Endothelial cell of umbilical vein (primary cell): ENCODE measurements at regions not wholly inside any gene's neighbourhood (a gene's known extent, or its start where the extent isn't known, plus 50 kb on each side); places are given as distances from the start of the nearest gene placed in this dataset.

ENCODE experiments used
- BruUV-seq: library from RNA; stranded (reverse); fragments of 400-500 nt; replicated peaks from 2 replicates; lab custom pipeline; 2021; lab: Mats Ljungman, UMichigan
- CTCF ChIA-PET: fragments of 300-600, 350-600 bp; sonication (Branson Sonifier 250); formaldehyde crosslinking; loops from one replicate; lab custom pipeline; 2021; ENCODE audit warnings: antibody characterized with exemption, inconsistent platforms; lab: Charles Lee
- POLR2A ChIA-PET: fragments of 300-600, 350-600 bp; sonication (Branson Sonifier 250); formaldehyde crosslinking; loops from one replicate; lab custom pipeline; 2021; ENCODE audit warnings: antibody characterized with exemption, inconsistent platforms; lab: Charles Lee
- DNase-seq: peaks from one replicate; pipeline ENCODE4 v3.0.0-alpha.2; 2011; ENCODE audit warnings: low read depth, low spot score
- FAIRE-seq: peaks from 2 replicates; lab custom pipeline; 2011; peaks lifted over from hg19 to GRCh38; lab: Jason Lieb, UNC
- H2AFZ ChIP-seq: 2 replicates; pipeline ENCODE4 v1.6.0; 2012; ENCODE audit warnings: low read depth, low read length, control low read depth, inconsistent platforms
- H3K27ac ChIP-seq: 2 replicates; pipeline ENCODE4 v1.5.1; 2011; ENCODE audit warnings: low read depth, mild to moderate bottlenecking, control low read depth, low read length, moderate library complexity; ENCODE audit not compliant: insufficient read depth
- H3K27me3 ChIP-seq, 2 experiments: 2 replicates each; pipeline versions ENCODE4 v1.6.0 to v1.6.1; 2011; ENCODE audit warnings: low read length in 2 of 2, mixed read lengths in 1 of 2; ENCODE audit not compliant: control insufficient read depth in 2 of 2, insufficient read depth in 2 of 2
- H3K36me3 ChIP-seq, 2 experiments: 2 replicates in 1 of 2; 3 replicates in 1 of 2; pipeline ENCODE4 v1.5.1; 2011; ENCODE audit warnings: low read length in 2 of 2, mild to moderate bottlenecking in 1 of 2, moderate library complexity in 1 of 2; ENCODE audit not compliant: control insufficient read depth in 2 of 2, insufficient read depth in 2 of 2; ENCODE audit errors: extremely low read depth in 1 of 2
- H3K4me1 ChIP-seq: 3 replicates; pipeline ENCODE4 v1.5.1; 2011; ENCODE audit warnings: mild to moderate bottlenecking, low read length; ENCODE audit not compliant: control insufficient read depth, insufficient read depth; ENCODE audit errors: extremely low read depth
- H3K4me2 ChIP-seq: 2 replicates; pipeline ENCODE4 v1.6.1; 2011; ENCODE audit warnings: low read length, control low read depth, mixed read lengths; ENCODE audit not compliant: insufficient read depth
- H3K4me3 ChIP-seq, 3 experiments: fragments of 200-600 bp in 1 of 3; sonication (generic), shearing (Covaris generic) in 1 of 3; replicated peaks in 1 of 3; 2 replicates each; pipeline ENCODE4 v1.5.1; 2011 to 2016; ENCODE audit warnings: control low read depth in 3 of 3, low read length in 3 of 3, mild to moderate bottlenecking in 2 of 3, inconsistent platforms in 1 of 3, low read depth in 1 of 3, moderate library complexity in 1 of 3; ENCODE audit not compliant: insufficient read depth in 1 of 3
- H3K79me2 ChIP-seq: 2 replicates; pipeline ENCODE4 v1.6.0; 2012; ENCODE audit warnings: low read length, inconsistent platforms; ENCODE audit not compliant: control insufficient read depth, insufficient read depth
- H3K9ac ChIP-seq: replicated peaks from 2 replicates; pipeline ENCODE3; 2011; ENCODE audit warnings: low read length, control low read depth; ENCODE audit not compliant: insufficient read depth; ENCODE audit errors: extremely low read depth
- H3K9me1 ChIP-seq: replicated peaks from 3 replicates; pipeline ENCODE4 v1.6.0; 2011; ENCODE audit warnings: mild to moderate bottlenecking, low read length; ENCODE audit not compliant: control insufficient read depth, insufficient read depth; ENCODE audit errors: extremely low read depth
- H3K9me3 ChIP-seq: replicated peaks from 2 replicates; pipeline ENCODE4 v1.5.1; 2012; ENCODE audit warnings: low read length, inconsistent platforms; ENCODE audit not compliant: control insufficient read depth, insufficient read depth
- H4K20me1 ChIP-seq: replicated peaks from 2 replicates; pipeline ENCODE3; 2011; ENCODE audit warnings: mild to moderate bottlenecking, low read length; ENCODE audit not compliant: control insufficient read depth, insufficient read depth; ENCODE audit errors: extremely low read depth
- FOS ChIP-seq: IDR thresholded peaks from 2 replicates; pipeline ENCODE4 v1.6.1; 2011; ENCODE audit warnings: mild to moderate bottlenecking, low read length, moderate library complexity, borderline replicate concordance; ENCODE audit not compliant: insufficient read depth
- JUN ChIP-seq: IDR thresholded peaks from 2 replicates; pipeline ENCODE4 v1.6.1; 2011; ENCODE audit warnings: borderline replicate concordance, low read depth; ENCODE audit not compliant: insufficient read length, insufficient read depth
- MYC ChIP-seq: IDR thresholded peaks from one replicate; pipeline ENCODE4 v1.6.1; 2011; ENCODE audit warnings: mild to moderate bottlenecking, low read depth, low read length
- dilution Hi-C: fragments of 300-500 bp; cut with MboI; formaldehyde crosslinking; loops from one replicate; pipeline ENCODE4 v1.15.0; 2019; ENCODE audit warnings: low sequenced_read_pairs; ENCODE audit not compliant: extremely low pct_ligation_motif_present
- intact Hi-C: fragments of 100-400 bp; cut with micrococcal nuclease; formaldehyde crosslinking; loops from one replicate; pipeline ENCODE4 v1.10.0; 2022
- TF ChIP-seq, protein P1 (sequence below), 2 donors: IDR thresholded peaks; 1 replicate in 1 of 2; 2 replicates in 1 of 2; pipeline ENCODE4 v1.5.1; 2011; ENCODE audit warnings: low read length in 2 of 2, mild to moderate bottlenecking in 2 of 2, moderate library complexity in 2 of 2, control low read depth in 1 of 2, inconsistent platforms in 1 of 2, low read depth in 1 of 2; ENCODE audit not compliant: insufficient read depth in 1 of 2; ENCODE audit errors: extremely low read depth in 1 of 2

DNA sequence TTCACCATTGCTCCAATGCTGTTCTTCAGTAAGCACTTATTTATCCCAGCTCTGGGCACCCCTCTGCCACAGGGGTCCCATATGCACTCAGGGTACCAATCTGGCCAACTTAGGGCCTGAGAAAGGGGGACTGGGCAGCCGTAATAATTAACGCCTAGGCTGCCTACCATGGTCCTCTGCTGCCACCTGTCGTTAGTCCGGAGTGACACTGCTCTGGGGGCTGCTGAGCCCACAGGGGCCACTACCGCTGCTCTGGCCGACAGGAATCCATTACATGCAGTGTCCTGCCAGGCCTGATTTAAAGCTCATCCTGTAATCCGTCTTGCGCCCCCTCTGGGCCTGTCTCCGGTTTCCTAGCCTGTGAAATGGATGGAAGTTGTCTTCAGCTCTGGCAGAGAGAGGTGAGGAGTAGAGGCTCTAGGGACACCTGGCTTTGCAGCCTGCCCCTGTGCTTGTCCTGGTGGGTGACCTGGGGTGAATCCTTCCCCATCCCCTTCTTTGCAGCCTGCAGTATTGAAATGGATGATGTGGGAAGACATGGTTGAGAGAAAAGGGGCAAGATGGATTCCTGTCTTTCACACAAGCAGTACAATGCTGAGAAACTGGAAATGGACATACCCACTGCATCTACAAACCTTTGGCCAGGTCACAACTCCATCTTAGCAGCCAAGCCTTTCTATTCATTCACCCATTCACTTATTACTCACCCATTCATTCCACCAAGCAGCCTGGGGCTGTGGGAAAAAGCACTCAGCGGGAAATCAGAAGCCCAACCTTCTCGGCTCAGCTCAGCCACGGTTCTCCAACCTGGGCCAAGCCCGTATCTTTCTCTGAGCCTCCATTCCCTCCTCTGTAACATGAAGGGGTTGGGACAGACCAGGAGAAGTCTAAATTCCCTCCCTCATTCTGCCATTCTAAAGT, 116.3 kb upstream of the NALF2 start:
- Histone ChIP-seq H3K36me3 (no peaks in the 10 kb centered on the region), H3K27me3 (no peaks in the 10 kb centered on the region), H3K4me2 (no peak overlapping the region), H2AFZ (no peak overlapping the region), H3K9ac (no peak overlapping the region), H4K20me1 (no peaks in the 10 kb centered on the region), H3K9me1 (no peaks in the 10 kb centered on the region), H3K4me1 (no peaks in the 10 kb centered on the region), H3K4me3 (no peak overlapping the region), H3K27ac (no peak overlapping the region), H3K79me2 (no peaks in the 10 kb centered on the region), H3K9me3 (no peaks in the 10 kb centered on the region)
- dilution Hi-C loops (no loop called here), intact Hi-C loops (loop anchor here (5.0 kb wide), 1 partner anchor 561 kb away; the partner anchor contains the start of gene EFNB1)
- DNase-seq, result peak; percentile 11
- POLR2A ChIA-PET, result no interaction called here
- no peak for TF ChIP-seq MYC
- TF ChIP-seq JUN, result no peak
- TF ChIP-seq, protein P1, sequence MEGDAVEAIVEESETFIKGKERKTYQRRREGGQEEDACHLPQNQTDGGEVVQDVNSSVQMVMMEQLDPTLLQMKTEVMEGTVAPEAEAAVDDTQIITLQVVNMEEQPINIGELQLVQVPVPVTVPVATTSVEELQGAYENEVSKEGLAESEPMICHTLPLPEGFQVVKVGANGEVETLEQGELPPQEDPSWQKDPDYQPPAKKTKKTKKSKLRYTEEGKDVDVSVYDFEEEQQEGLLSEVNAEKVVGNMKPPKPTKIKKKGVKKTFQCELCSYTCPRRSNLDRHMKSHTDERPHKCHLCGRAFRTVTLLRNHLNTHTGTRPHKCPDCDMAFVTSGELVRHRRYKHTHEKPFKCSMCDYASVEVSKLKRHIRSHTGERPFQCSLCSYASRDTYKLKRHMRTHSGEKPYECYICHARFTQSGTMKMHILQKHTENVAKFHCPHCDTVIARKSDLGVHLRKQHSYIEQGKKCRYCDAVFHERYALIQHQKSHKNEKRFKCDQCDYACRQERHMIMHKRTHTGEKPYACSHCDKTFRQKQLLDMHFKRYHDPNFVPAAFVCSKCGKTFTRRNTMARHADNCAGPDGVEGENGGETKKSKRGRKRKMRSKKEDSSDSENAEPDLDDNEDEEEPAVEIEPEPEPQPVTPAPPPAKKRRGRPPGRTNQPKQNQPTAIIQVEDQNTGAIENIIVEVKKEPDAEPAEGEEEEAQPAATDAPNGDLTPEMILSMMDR (IDR thresholded peaks at IDR 0.05; ENCODE audit: extremely low read depth in 1 of 2, insufficient read depth in 1 of 2, low read depth in 1 of 2, low read length in 2 of 2), result peak; percentile 23 to 53
- no peak for TF ChIP-seq FOS
- no peak for FAIRE-seq
- CTCF ChIA-PET, result interaction anchor here (0.6 to 2.9 kb wide), 5 partner anchors 560 to 655 kb away, joined by 3 to 21 read pairs (median 12); no protein-coding TSS in a partner anchor
- BruUV-seq, result no TSS peak
